Astrocyte (in vitro differentiated cells and primary cell): ENCODE measurements at regions not wholly inside any gene's neighbourhood (a gene's known extent, or its start where the extent isn't known, plus 50 kb on each side); places are given as distances from the start of the nearest gene placed in this dataset.

Experiments used
- DNase-seq: peaks from one replicate; pipeline ENCODE4 v3.0.0-alpha.2; 2010; ENCODE audit warnings: low read depth
- FAIRE-seq: peaks from 2 replicates; lab custom pipeline; 2011; peaks lifted over from hg19 to GRCh38; lab: Jason Lieb, UNC
- H2AFZ ChIP-seq: 2 replicates; pipeline ENCODE4 v1.6.0; 2012; ENCODE audit warnings: low read depth, low read length, inconsistent platforms
- H3K27ac ChIP-seq: 2 replicates; pipeline ENCODE4 v1.5.1; 2011; ENCODE audit warnings: low read depth, low read length, inconsistent platforms
- H3K27me3 ChIP-seq: 2 replicates; pipeline ENCODE4 v1.6.0; 2011; ENCODE audit warnings: low read length, inconsistent platforms; ENCODE audit not compliant: insufficient read depth
- H3K36me3 ChIP-seq: 2 replicates; pipeline ENCODE4 v1.5.1; 2011; ENCODE audit warnings: low read length, inconsistent platforms; ENCODE audit not compliant: insufficient read depth
- H3K4me1 ChIP-seq: 2 replicates; pipeline ENCODE4 v1.5.1; 2011; ENCODE audit warnings: low read length, inconsistent platforms; ENCODE audit not compliant: insufficient read depth
- H3K4me2 ChIP-seq: 2 replicates; pipeline ENCODE4 v1.6.0; 2012; ENCODE audit warnings: low read length, inconsistent platforms
- H3K4me3 ChIP-seq: 2 replicates; pipeline ENCODE4 v1.5.1; 2011; ENCODE audit warnings: low read depth, mild to moderate bottlenecking, low read length, inconsistent platforms; ENCODE audit not compliant: insufficient read depth
- H3K79me2 ChIP-seq: 2 replicates; pipeline ENCODE4 v1.6.0; 2012; ENCODE audit warnings: mild to moderate bottlenecking, low read length, inconsistent platforms; ENCODE audit not compliant: insufficient read depth
- H3K9ac ChIP-seq: 2 replicates; pipeline ENCODE4 v1.6.0; 2012; ENCODE audit warnings: mild to moderate bottlenecking, low read length, inconsistent platforms
- H3K9me3 ChIP-seq: 2 replicates; pipeline ENCODE4 v1.5.1; 2012; ENCODE audit warnings: low read depth, mild to moderate bottlenecking, low read length, inconsistent platforms; ENCODE audit not compliant: insufficient read depth
- H4K20me1 ChIP-seq: 2 replicates; pipeline ENCODE4 v1.6.0; 2012; ENCODE audit warnings: low read length, inconsistent platforms; ENCODE audit not compliant: insufficient read depth
- H3K27ac Mint-ChIP-seq: one replicate; pipeline ENCODE4 v1.8.0; 2021; ENCODE audit warnings: mild to moderate bottlenecking, mixed read lengths; ENCODE audit not compliant: unreplicated experiment
- H3K27me3 Mint-ChIP-seq: one replicate; pipeline ENCODE4 v1.8.0; 2021; ENCODE audit warnings: low read depth, mixed read lengths; ENCODE audit not compliant: unreplicated experiment
- H3K36me3 Mint-ChIP-seq: one replicate; pipeline ENCODE4 v1.8.0; 2021; ENCODE audit warnings: low read depth, mixed read lengths; ENCODE audit not compliant: unreplicated experiment
- H3K4me1 Mint-ChIP-seq: one replicate; pipeline ENCODE4 v1.8.0; 2021; ENCODE audit warnings: low read depth, mixed read lengths; ENCODE audit not compliant: unreplicated experiment
- H3K4me3 Mint-ChIP-seq: one replicate; pipeline ENCODE4 v1.8.0; 2021; ENCODE audit warnings: mild to moderate bottlenecking, moderate library complexity, mixed read lengths; ENCODE audit not compliant: unreplicated experiment
- H3K9me3 Mint-ChIP-seq: one replicate; pipeline ENCODE4 v1.8.0; 2021; ENCODE audit warnings: mild to moderate bottlenecking, mixed read lengths; ENCODE audit not compliant: unreplicated experiment
- CTCF ChIP-seq: IDR thresholded peaks from 2 replicates; pipeline ENCODE4 v1.5.1; 2011; ENCODE audit warnings: low read depth, mild to moderate bottlenecking, inconsistent platforms, low read length, moderate library complexity; ENCODE audit not compliant: insufficient read depth
- EZH2 ChIP-seq: IDR thresholded peaks from 2 replicates; pipeline ENCODE4 v1.6.1; 2012; ENCODE audit warnings: mild to moderate bottlenecking, low read length, inconsistent platforms; ENCODE audit not compliant: insufficient read depth

- TF ChIP-seq CTCF (no peak), EZH2 (no peak)
- DNase-seq (no peak), FAIRE-seq (no peak)
- no peaks in the 10 kb centered on the region for H4K20me1 ChIP-seq
- H3K4me3 Mint-ChIP-seq, result no peak overlapping the region
- peaks cover 5% of the 10 kb centered on the region for H3K4me1 Mint-ChIP-seq
- H3K27ac ChIP-seq, result no peak overlapping the region
- H3K27me3 ChIP-seq, result no peaks in the 10 kb centered on the region
- H3K9ac ChIP-seq, result no peak overlapping the region
- H3K27ac Mint-ChIP-seq, result no peak overlapping the region
- no peaks in the 10 kb centered on the region for H3K36me3 ChIP-seq
- H3K4me1 ChIP-seq, result peaks cover 8% of the 10 kb centered on the region
- no peaks in the 10 kb centered on the region for H3K9me3 ChIP-seq
- H2AFZ ChIP-seq, result no peak overlapping the region
- H3K79me2 ChIP-seq, result no peaks in the 10 kb centered on the region
- no peak overlapping the region for H3K4me2 ChIP-seq
- H3K36me3 Mint-ChIP-seq, result no peaks in the 10 kb centered on the region
- peaks cover 41% of the 10 kb centered on the region for H3K27me3 Mint-ChIP-seq
- peaks cover 1% of the 10 kb centered on the region for H3K9me3 Mint-ChIP-seq
- no peak overlapping the region for H3K4me3 ChIP-seq
Observed at GRCh38 chr2:8628866-8629209, 53.0 kb upstream of the ID2 start.

- Histone ChIP-seq H3K27me3 (no peaks in the 10 kb centered on the region), H3K27ac (no peak overlapping the region), H3K79me2 (no peaks in the 10 kb centered on the region), H4K20me1 (no peaks in the 10 kb centered on the region), H3K36me3 (no peaks in the 10 kb centered on the region), H3K9ac (no peak overlapping the region), H3K4me3 (no peak overlapping the region), H3K4me2 (no peak overlapping the region), H3K9me3 (no peaks in the 10 kb centered on the region), H2AFZ (no peak overlapping the region), H3K4me1 (peaks cover 13% of the 10 kb centered on the region)
- DNase-seq (no peak), FAIRE-seq (no peak)
- Mint-ChIP-seq H3K9me3 (peaks cover 5% of the 10 kb centered on the region), H3K36me3 (no peaks in the 10 kb centered on the region), H3K27ac (no peak overlapping the region), H3K4me3 (no peak overlapping the region), H3K4me1 (peaks cover 11% of the 10 kb centered on the region), H3K27me3 (peaks cover 45% of the 10 kb centered on the region)
- TF ChIP-seq EZH2 (no peak), CTCF (no peak)
Observed at GRCh38 chr2:8629402-8629801, 52.5 kb upstream of the ID2 start.

- H3K27ac ChIP-seq, result no peak overlapping the region
- H3K4me1 Mint-ChIP-seq, result peaks cover 12% of the 10 kb centered on the region
- no peaks in the 10 kb centered on the region for H3K9me3 ChIP-seq
- no peaks in the 10 kb centered on the region for H3K27me3 ChIP-seq
- H3K27me3 Mint-ChIP-seq, result peaks cover 42% of the 10 kb centered on the region
- H3K27ac Mint-ChIP-seq, result no peak overlapping the region
- no peaks in the 10 kb centered on the region for H4K20me1 ChIP-seq
- no peaks in the 10 kb centered on the region for H3K36me3 Mint-ChIP-seq
- H3K4me3 ChIP-seq, result no peak overlapping the region
- H3K79me2 ChIP-seq, result no peaks in the 10 kb centered on the region
- H3K4me2 ChIP-seq, result no peak overlapping the region
- no peak overlapping the region for H2AFZ ChIP-seq
- peaks cover 3% of the 10 kb centered on the region for H3K9me3 Mint-ChIP-seq
- DNase-seq (no peak), FAIRE-seq (no peak)
- no peaks in the 10 kb centered on the region for H3K36me3 ChIP-seq
- no peak for TF ChIP-seq EZH2
- no peak overlapping the region for H3K9ac ChIP-seq
- peaks cover 17% of the 10 kb centered on the region for H3K4me1 ChIP-seq
- no peak overlapping the region for H3K4me3 Mint-ChIP-seq
Observed at GRCh38 chr2:8630676-8631464, 51.0 kb upstream of the ID2 start.
